OCI-LY1 (cell line): ENCODE measurements at regions not wholly inside any gene's neighbourhood (a gene's known extent, or its start where the extent isn't known, plus 50 kb on each side); places are given as distances from the start of the nearest gene placed in this dataset.
"Not testable (repeated sequence)": the region's sequence is repeated elsewhere in the genome, so short reads cannot be mapped to it uniquely, and the experiment has no call there.

Experiments used
- H2AFZ ChIP-seq: fragments of 200-600 bp; sonication (generic), shearing (Covaris generic); 2 replicates; pipeline ENCODE4 v1.6.0; 2014; ENCODE audit warnings: antibody characterized with exemption, mild to moderate bottlenecking, low read length
- H3F3A ChIP-seq: fragments of 200-600 bp; sonication (generic), shearing (Covaris generic); 2 replicates; pipeline ENCODE4 v1.6.0; 2014; ENCODE audit warnings: mild to moderate bottlenecking, antibody characterized with exemption, low read length, moderate library complexity; ENCODE audit not compliant: insufficient read depth
- H3K27ac ChIP-seq: fragments of 200-600 bp; sonication (generic); 2 replicates; pipeline ENCODE4 v1.5.1; 2014; ENCODE audit warnings: low read length, mixed run types, mild to moderate bottlenecking, low read depth; ENCODE audit not compliant: poor library complexity, severe bottlenecking
- H3K27me3 ChIP-seq: fragments of 200-600 bp; sonication (generic); 2 replicates; pipeline ENCODE4 v1.6.0; 2014; ENCODE audit warnings: antibody characterized with exemption, mild to moderate bottlenecking, low read length, moderate library complexity; ENCODE audit not compliant: insufficient read depth
- H3K36me3 ChIP-seq: fragments of 200-600 bp; sonication (generic); 2 replicates; pipeline ENCODE4 v1.6.1; 2014; ENCODE audit warnings: mild to moderate bottlenecking, antibody characterized with exemption, low read length, moderate library complexity, mixed read lengths; ENCODE audit not compliant: insufficient read depth
- H3K4me1 ChIP-seq: fragments of 200-600 bp; sonication (generic); 2 replicates; pipeline ENCODE4 v1.5.1; 2014; ENCODE audit warnings: mild to moderate bottlenecking, low read length, moderate library complexity; ENCODE audit not compliant: insufficient read depth, severe bottlenecking
- H3K4me2 ChIP-seq: fragments of 200-600 bp; sonication (generic), shearing (Covaris generic); 2 replicates; pipeline ENCODE4 v1.6.1; 2014; ENCODE audit warnings: low read length
- H3K4me3 ChIP-seq: fragments of 200-600 bp; sonication (generic); 2 replicates; pipeline ENCODE4 v1.5.1; 2014; ENCODE audit warnings: low read length, low read depth, mild to moderate bottlenecking, mixed read lengths; ENCODE audit not compliant: poor library complexity, severe bottlenecking
- H3K79me2 ChIP-seq: fragments of 200-600 bp; shearing (Covaris generic); 2 replicates; pipeline ENCODE4 v1.6.1; 2016; ENCODE audit warnings: mixed run types, low read length, mixed read lengths; ENCODE audit not compliant: insufficient read depth
- H3K9ac ChIP-seq: fragments of 200-600 bp; sonication (generic), shearing (Covaris generic); 2 replicates; pipeline ENCODE4 v1.6.1; 2014; ENCODE audit warnings: mild to moderate bottlenecking, low read length, mixed read lengths
- H3K9me2 ChIP-seq: fragments of 200-600 bp; sonication (generic), shearing (Covaris generic); 2 replicates; pipeline ENCODE4 v1.6.1; 2014; ENCODE audit warnings: low read depth, mild to moderate bottlenecking, low read length, mixed read lengths
- H3K9me3 ChIP-seq: fragments of 200-600 bp; shearing (Covaris generic); 2 replicates; pipeline ENCODE4 v1.6.1; 2014; ENCODE audit warnings: low read length, mixed read lengths
- H4K20me1 ChIP-seq: fragments of 200-600 bp; sonication (generic), shearing (Covaris generic); 2 replicates; pipeline ENCODE4 v1.6.0; 2016; ENCODE audit warnings: mild to moderate bottlenecking, low read length; ENCODE audit not compliant: insufficient read depth
- CTCF ChIP-seq: fragments of 200-600 bp; sonication (generic), shearing (Covaris generic); IDR thresholded peaks from 2 replicates; pipeline ENCODE4 v1.5.1; 2017; ENCODE audit warnings: mild to moderate bottlenecking, antibody characterized with exemption, low read length, moderate library complexity, mixed read lengths
- EZH2 ChIP-seq: fragments of 200-600 bp; sonication (generic), shearing (Covaris generic); IDR thresholded peaks from 2 replicates; pipeline ENCODE4 v1.8.0; 2017; ENCODE audit warnings: borderline replicate concordance, mixed run types, mild to moderate bottlenecking, antibody characterized with exemption, low read length, moderate library complexity, mixed read lengths

GRCh38 chr7:69443136-69443535, 155.1 kb upstream of the AUTS2 start:
- Histone ChIP-seq H3K27me3 (no peaks in the 10 kb centered on the region), H2AFZ (no peak overlapping the region), H3K4me2 (no peak overlapping the region), H3K9me3 (peaks cover 13% of the 10 kb centered on the region), H3K36me3 (no peaks in the 10 kb centered on the region; the same call in 1 of the 2 replicates), H3K9ac (no peak overlapping the region), H3K9me2 (no peaks in the 10 kb centered on the region), H3K4me3 (no peak overlapping the region), H3K4me1 (peaks cover 16% of the 10 kb centered on the region), H3K79me2 (no peaks in the 10 kb centered on the region), H4K20me1 (no peaks in the 10 kb centered on the region), H3F3A (no peaks in the 10 kb centered on the region), H3K27ac (no peak overlapping the region)
- no peak for TF ChIP-seq EZH2
- TF ChIP-seq CTCF, result no peak

GRCh38 chr7:69445541-69445940, 152.7 kb upstream of the AUTS2 start:
- Histone ChIP-seq H3K36me3 (no peaks in the 10 kb centered on the region; the same call in 1 of the 2 replicates), H3K9me3 (peaks cover 13% of the 10 kb centered on the region; the same call in 1 of the 2 replicates), H3K27ac (no peak overlapping the region), H3K4me1 (peaks cover 10% of the 10 kb centered on the region), H4K20me1 (no peaks in the 10 kb centered on the region), H3F3A (no peaks in the 10 kb centered on the region), H2AFZ (no peak overlapping the region), H3K79me2 (no peaks in the 10 kb centered on the region), H3K9me2 (no peaks in the 10 kb centered on the region), H3K4me3 (no peak overlapping the region), H3K27me3 (no peaks in the 10 kb centered on the region), H3K4me2 (no peak overlapping the region), H3K9ac (no peak overlapping the region)
- no peak for TF ChIP-seq EZH2
- no peak for TF ChIP-seq CTCF

GRCh38 chr7:69446213-69446612, 152.1 kb upstream of the AUTS2 start:
- H2AFZ ChIP-seq, result not testable (repeated sequence)

GRCh38 chr7:69448071-69448470, 150.2 kb upstream of the AUTS2 start:
- no peak overlapping the region for H3K9ac ChIP-seq
- no peak overlapping the region for H3K4me3 ChIP-seq
- no peaks in the 10 kb centered on the region for H3K9me2 ChIP-seq
- no peak for TF ChIP-seq EZH2
- no peak for TF ChIP-seq CTCF
- peaks cover 5% of the 10 kb centered on the region; the same call in 1 of the 2 replicates for H3K9me3 ChIP-seq
- no peaks in the 10 kb centered on the region; the same call in 1 of the 2 replicates for H3K36me3 ChIP-seq
- no peak overlapping the region for H3K27ac ChIP-seq
- no peaks in the 10 kb centered on the region for H3K27me3 ChIP-seq
- peaks cover 6% of the 10 kb centered on the region for H3K4me1 ChIP-seq
- H2AFZ ChIP-seq, result no peak overlapping the region
- no peaks in the 10 kb centered on the region for H3F3A ChIP-seq
- H3K79me2 ChIP-seq, result no peaks in the 10 kb centered on the region
- no peaks in the 10 kb centered on the region for H4K20me1 ChIP-seq
- no peak overlapping the region for H3K4me2 ChIP-seq

More at GRCh38 chr7:69446213-69446612, 152.1 kb upstream of the AUTS2 start:
- Histone ChIP-seq H3K9me3 (peaks cover 13% of the 10 kb centered on the region; the same call in 1 of the 2 replicates), H3K4me1 (peaks cover 10% of the 10 kb centered on the region)
- H3K79me2 ChIP-seq, H3K27me3 ChIP-seq, H3F3A ChIP-seq, H4K20me1 ChIP-seq, H3K9ac ChIP-seq, H3K27ac ChIP-seq, H3K36me3 ChIP-seq, H3K4me2 ChIP-seq, H3K9me2 ChIP-seq, H3K4me3 ChIP-seq: not testable (repeated sequence)
